ENCODE measurements at regions not wholly inside any gene's neighbourhood (a gene's known extent, or its start where the extent isn't known, plus 50 kb on each side); places are given as distances from the start of the nearest gene placed in this dataset.

- peak; percentile 30 for TF ChIP-seq CTCF (conservative IDR thresholded peaks at IDR 0.05; ENCODE audit: control insufficient read depth, insufficient read depth, low read depth, low read length)
- no peak for DNase-seq (ENCODE audit: low read depth)
- no peak overlapping the region for H3K4me3 ChIP-seq (ENCODE audit: control insufficient read depth, low read depth, low read length)
Measured at GRCh38 chr16:65684230-65684629, 562.4 kb upstream of the CDH11 start.

- TF ChIP-seq CTCF (conservative IDR thresholded peaks at IDR 0.05; ENCODE audit: control insufficient read depth, insufficient read depth, low read depth, low read length), result no peak
- DNase-seq (ENCODE audit: low read depth), result peak; percentile 37
- H3K4me3 ChIP-seq (ENCODE audit: control insufficient read depth, low read depth, low read length), result no peak overlapping the region
Measured at GRCh38 chr16:65681406-65681805, 559.5 kb upstream of the CDH11 start.

- DNase-seq (ENCODE audit: low read depth), result no peak
- H3K4me3 ChIP-seq (ENCODE audit: control insufficient read depth, low read depth, low read length), result no peak overlapping the region
- TF ChIP-seq CTCF (conservative IDR thresholded peaks at IDR 0.05; ENCODE audit: control insufficient read depth, insufficient read depth, low read depth, low read length), result no peak
Measured at GRCh38 chr16:65679785-65680184, 557.9 kb upstream of the CDH11 start.

- no peak for TF ChIP-seq CTCF (conservative IDR thresholded peaks at IDR 0.05; ENCODE audit: control insufficient read depth, insufficient read depth, low read depth, low read length)
- H3K4me3 ChIP-seq (ENCODE audit: control insufficient read depth, low read depth, low read length), result no peak overlapping the region
- no peak for DNase-seq (ENCODE audit: low read depth)
Measured at GRCh38 chr16:65675161-65675560, 553.3 kb upstream of the CDH11 start.

- no peak for TF ChIP-seq CTCF (conservative IDR thresholded peaks at IDR 0.05; ENCODE audit: control insufficient read depth, insufficient read depth, low read depth, low read length)
- peak; percentile 30 for DNase-seq (ENCODE audit: low read depth)
- no peak overlapping the region for H3K4me3 ChIP-seq (ENCODE audit: control insufficient read depth, low read depth, low read length)
Measured at GRCh38 chr16:65672960-65673359, 551.1 kb upstream of the CDH11 start.

GRCh38 chr16:65671071-65671470 is 549.2 kb upstream of the CDH11 start:
- H3K4me3 ChIP-seq (ENCODE audit: control insufficient read depth, low read depth, low read length), result no peak overlapping the region
- TF ChIP-seq CTCF (conservative IDR thresholded peaks at IDR 0.05; ENCODE audit: control insufficient read depth, insufficient read depth, low read depth, low read length), result no peak
- no peak for DNase-seq (ENCODE audit: low read depth)

- no peak for TF ChIP-seq CTCF (conservative IDR thresholded peaks at IDR 0.05; ENCODE audit: control insufficient read depth, insufficient read depth, low read depth, low read length)
- H3K4me3 ChIP-seq (ENCODE audit: control insufficient read depth, low read depth, low read length), result no peak overlapping the region
- DNase-seq (ENCODE audit: low read depth), result no peak
Measured at GRCh38 chr16:65668064-65668595, 546.3 kb upstream of the CDH11 start.

Data from fibroblast of mammary gland (primary cell).